ENCODE measurements at regions not wholly inside any gene's neighbourhood (a gene's known extent, or its start where the extent isn't known, plus 50 kb on each side); places are given as distances from the start of the nearest gene placed in this dataset.

DNA sequence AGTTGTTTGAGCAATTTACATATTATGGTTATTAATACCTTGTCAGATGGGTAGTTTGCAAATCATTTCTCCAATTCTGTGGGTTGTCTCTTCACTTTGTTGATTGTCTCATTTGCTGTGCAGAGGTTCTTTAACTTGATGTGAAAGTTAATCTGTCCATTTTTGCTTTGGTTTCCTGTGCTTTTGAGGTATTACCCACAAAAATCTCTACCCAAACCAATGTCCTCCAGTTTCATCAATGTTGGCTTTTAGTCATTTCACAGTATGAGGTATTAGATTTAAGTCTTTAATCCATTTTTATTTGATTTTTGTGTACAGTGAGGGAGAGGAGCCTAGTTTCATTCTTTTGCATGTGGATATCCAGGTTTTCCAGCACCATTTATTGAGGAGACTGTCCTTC, 82.4 kb downstream of the MRPS30 start:
- Mint-ChIP-seq H3K4me1 (ENCODE audit: low read depth) (peaks cover under 1% of the 10 kb centered on the region), H3K9me3 (no peaks in the 10 kb centered on the region), H3K27me3 (no peaks in the 10 kb centered on the region), H3K27ac (no peak overlapping the region), H3K4me3 (no peak overlapping the region), H3K36me3 (ENCODE audit: low read depth) (no peaks in the 10 kb centered on the region)
- TF ChIP-seq, protein P1, sequence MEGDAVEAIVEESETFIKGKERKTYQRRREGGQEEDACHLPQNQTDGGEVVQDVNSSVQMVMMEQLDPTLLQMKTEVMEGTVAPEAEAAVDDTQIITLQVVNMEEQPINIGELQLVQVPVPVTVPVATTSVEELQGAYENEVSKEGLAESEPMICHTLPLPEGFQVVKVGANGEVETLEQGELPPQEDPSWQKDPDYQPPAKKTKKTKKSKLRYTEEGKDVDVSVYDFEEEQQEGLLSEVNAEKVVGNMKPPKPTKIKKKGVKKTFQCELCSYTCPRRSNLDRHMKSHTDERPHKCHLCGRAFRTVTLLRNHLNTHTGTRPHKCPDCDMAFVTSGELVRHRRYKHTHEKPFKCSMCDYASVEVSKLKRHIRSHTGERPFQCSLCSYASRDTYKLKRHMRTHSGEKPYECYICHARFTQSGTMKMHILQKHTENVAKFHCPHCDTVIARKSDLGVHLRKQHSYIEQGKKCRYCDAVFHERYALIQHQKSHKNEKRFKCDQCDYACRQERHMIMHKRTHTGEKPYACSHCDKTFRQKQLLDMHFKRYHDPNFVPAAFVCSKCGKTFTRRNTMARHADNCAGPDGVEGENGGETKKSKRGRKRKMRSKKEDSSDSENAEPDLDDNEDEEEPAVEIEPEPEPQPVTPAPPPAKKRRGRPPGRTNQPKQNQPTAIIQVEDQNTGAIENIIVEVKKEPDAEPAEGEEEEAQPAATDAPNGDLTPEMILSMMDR (IDR thresholded peaks at IDR 0.05), result no peak
- ChIA-PET POLR2A (no interaction called here), CTCF (no interaction called here)
- intact Hi-C loops (cut with micrococcal nuclease), result no loop called here
- no peak for ATAC-seq
- no peak for DNase-seq

DNA sequence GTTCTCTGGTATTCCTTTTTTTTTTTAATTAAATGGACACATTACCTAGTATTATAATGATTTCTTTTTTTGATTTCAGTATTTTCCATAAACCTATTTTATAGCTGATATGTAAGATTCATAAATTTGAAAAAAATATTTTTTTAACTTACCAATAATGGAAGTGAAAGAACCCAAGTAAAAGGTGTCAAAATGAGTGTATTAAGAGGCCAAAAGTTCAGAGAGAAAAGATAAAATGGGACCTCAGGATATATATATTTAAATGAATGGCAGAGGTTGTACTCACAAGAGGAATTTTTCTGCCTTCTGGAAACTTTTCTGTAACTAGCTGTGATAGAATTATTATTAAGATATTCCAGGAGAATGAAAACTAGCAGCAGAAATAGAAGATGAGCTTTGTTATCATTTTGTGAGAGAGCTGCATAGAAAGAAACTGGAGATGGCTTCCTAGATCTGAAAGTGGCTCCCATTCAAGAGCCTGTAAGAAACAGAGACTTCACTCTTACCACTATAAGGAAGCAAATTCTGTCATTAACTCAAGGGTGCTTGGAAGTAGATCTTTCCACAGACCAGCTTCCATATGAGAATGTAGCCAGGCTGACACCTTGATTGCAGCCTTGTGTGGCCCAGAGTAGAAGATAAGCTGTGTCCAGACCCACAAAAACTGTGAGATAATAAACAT, 91.7 kb downstream of the MRPS30 start:
- POLR2A ChIA-PET, result no interaction called here
- H3K4me3 Mint-ChIP-seq, result no peak overlapping the region
- CTCF ChIA-PET, result no interaction called here
- intact Hi-C loops (cut with micrococcal nuclease), result no loop called here
- no peaks in the 10 kb centered on the region for H3K36me3 Mint-ChIP-seq (ENCODE audit: low read depth)
- H3K27me3 Mint-ChIP-seq, result peaks cover 1% of the 10 kb centered on the region
- TF ChIP-seq, protein P1 (IDR thresholded peaks at IDR 0.05), result no peak
- DNase-seq (no peak), ATAC-seq (no peak)
- H3K27ac Mint-ChIP-seq, result no peak overlapping the region
- H3K9me3 Mint-ChIP-seq, result no peaks in the 10 kb centered on the region
- H3K4me1 Mint-ChIP-seq (ENCODE audit: low read depth), result peaks cover 2% of the 10 kb centered on the region

DNA sequence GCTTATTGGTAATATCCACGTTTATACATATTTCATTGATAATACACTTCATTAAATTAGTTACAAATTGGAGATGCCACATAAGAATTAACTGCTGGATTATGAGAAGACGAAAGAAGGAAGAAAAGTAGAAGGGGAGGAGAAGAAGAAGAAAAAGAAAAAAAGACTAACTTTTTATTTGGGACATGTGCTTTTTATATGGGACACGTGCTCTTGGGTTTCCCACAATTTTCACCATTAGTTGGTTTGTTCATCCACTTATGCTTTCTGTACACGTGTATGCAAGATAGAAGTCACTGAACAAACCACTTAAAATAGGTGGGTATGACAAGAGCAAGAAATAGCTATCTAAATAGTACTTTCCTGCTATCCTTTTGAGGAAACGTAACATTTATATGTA, 98.6 kb downstream of the MRPS30 start:
- no peaks in the 10 kb centered on the region for H3K36me3 Mint-ChIP-seq (ENCODE audit: low read depth)
- H3K4me1 Mint-ChIP-seq (ENCODE audit: low read depth), result no peaks in the 10 kb centered on the region

DNA sequence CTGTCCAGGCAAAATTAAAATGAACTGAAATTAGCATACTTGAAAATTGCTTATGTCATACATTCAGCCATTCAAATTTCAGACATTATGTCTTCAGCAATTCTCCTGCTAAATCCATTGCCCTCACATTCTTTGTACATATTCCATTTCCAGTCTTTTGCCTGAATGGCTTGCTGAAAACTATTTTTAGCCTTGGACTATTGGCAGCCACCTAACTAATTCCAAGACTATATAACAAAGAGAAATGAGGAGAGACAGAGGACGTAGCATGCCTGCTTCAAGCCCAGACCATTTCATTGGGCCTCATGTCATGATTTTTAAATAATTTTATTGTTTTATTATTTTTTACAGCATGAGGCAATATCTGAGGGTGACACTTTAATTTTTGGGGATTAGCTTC, 100.3 kb downstream of the MRPS30 start:
- no peak for ATAC-seq
- Mint-ChIP-seq H3K27me3 (peaks cover 1% of the 10 kb centered on the region), H3K4me1 (ENCODE audit: low read depth) (no peaks in the 10 kb centered on the region), H3K9me3 (no peaks in the 10 kb centered on the region), H3K36me3 (ENCODE audit: low read depth) (no peaks in the 10 kb centered on the region), H3K4me3 (no peak overlapping the region), H3K27ac (no peak overlapping the region)
- DNase-seq, result no peak
- intact Hi-C loops (cut with micrococcal nuclease), result no loop called here
- CTCF ChIA-PET, result interaction anchor here (1.7 kb wide), 1 partner anchor 11 kb away, joined by 4 read pairs; no protein-coding TSS in a partner anchor
- POLR2A ChIA-PET, result no interaction called here
- TF ChIP-seq, protein P1 (IDR thresholded peaks at IDR 0.05), result no peak

More for the DNA sequence above, 98.6 kb downstream of the MRPS30 start:
- no peak for DNase-seq
- H3K9me3 Mint-ChIP-seq, result no peaks in the 10 kb centered on the region
- intact Hi-C loops (cut with micrococcal nuclease), result no loop called here
- no peak for ATAC-seq
- H3K4me3 Mint-ChIP-seq, result no peak overlapping the region
- no peak overlapping the region for H3K27ac Mint-ChIP-seq
- ChIA-PET POLR2A (no interaction called here), CTCF (interaction anchor here (1.7 kb wide), 1 partner anchor 13 kb away, joined by 4 read pairs; no protein-coding TSS in a partner anchor)
- TF ChIP-seq, protein P1 (IDR thresholded peaks at IDR 0.05), result no peak
- H3K27me3 Mint-ChIP-seq, result peaks cover 1% of the 10 kb centered on the region

DNA sequence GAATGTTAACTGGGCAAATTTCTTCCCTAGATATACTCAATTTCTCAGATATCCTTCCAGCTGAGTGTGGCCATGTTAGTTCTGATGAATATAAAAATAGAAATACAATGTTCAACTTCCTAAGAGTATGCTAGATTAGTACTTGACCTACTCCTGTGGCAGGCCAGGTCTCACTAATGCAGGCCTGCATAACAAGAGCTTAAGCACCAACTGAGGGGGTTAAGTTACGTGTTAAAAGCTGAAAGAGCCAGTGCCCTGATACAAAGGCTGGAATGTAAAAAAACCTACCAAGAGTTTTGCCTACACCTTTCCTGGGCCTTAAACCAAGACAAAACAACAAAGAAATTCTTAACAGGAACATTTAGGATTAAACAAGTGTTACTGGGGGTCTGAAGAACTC, 102.8 kb downstream of the MRPS30 start:
- intact Hi-C loops (cut with micrococcal nuclease), result no loop called here
- Mint-ChIP-seq H3K36me3 (ENCODE audit: low read depth) (no peaks in the 10 kb centered on the region), H3K4me1 (ENCODE audit: low read depth) (no peaks in the 10 kb centered on the region), H3K4me3 (no peak overlapping the region), H3K27ac (no peak overlapping the region), H3K9me3 (no peaks in the 10 kb centered on the region), H3K27me3 (no peaks in the 10 kb centered on the region)
- TF ChIP-seq, protein P1 (IDR thresholded peaks at IDR 0.05), result no peak
- DNase-seq, result no peak
- ATAC-seq, result no peak
- ChIA-PET CTCF (no interaction called here), POLR2A (no interaction called here)

All from activated CD8-positive, alpha-beta T cell treated with anti-CD3 and anti-CD28 coated beads for 36 hours (primary cell).